ENCODE measurements at regions not wholly inside any gene's neighbourhood (a gene's known extent, or its start where the extent isn't known, plus 50 kb on each side); places are given as distances from the start of the nearest gene placed in this dataset.

- H3K4me3 ChIP-seq (replicated peaks in 1 of 2; ENCODE audit: low read depth in 2 of 2, low read length in 2 of 2) = no peak overlapping the region
- TF ChIP-seq CTCF (IDR thresholded peaks at IDR 0.05; ENCODE audit: low read depth, low read length) = no peak
- no peak for DNase-seq (ENCODE audit: low read depth in 2 of 2)
Observed at GRCh38 chr4:162732876-162733275, 433.8 kb downstream of the NAF1 start.

- no peak for TF ChIP-seq CTCF (IDR thresholded peaks at IDR 0.05; ENCODE audit: low read depth, low read length)
- no peak overlapping the region for H3K4me3 ChIP-seq (replicated peaks in 1 of 2; ENCODE audit: low read depth in 2 of 2, low read length in 2 of 2)
- DNase-seq (ENCODE audit: low read depth in 2 of 2) = no peak
Observed at GRCh38 chr4:162727766-162728165, 438.9 kb downstream of the NAF1 start.

GRCh38 chr4:162727232-162727631 lies 439.5 kb downstream of the NAF1 start:
- no peak overlapping the region for H3K4me3 ChIP-seq (replicated peaks in 1 of 2; ENCODE audit: low read depth in 2 of 2, low read length in 2 of 2)
- no peak for TF ChIP-seq CTCF (IDR thresholded peaks at IDR 0.05; ENCODE audit: low read depth, low read length)
- DNase-seq (ENCODE audit: low read depth in 2 of 2) = no peak

- no peak for TF ChIP-seq CTCF (IDR thresholded peaks at IDR 0.05; ENCODE audit: low read depth, low read length)
- no peak for DNase-seq (ENCODE audit: low read depth in 2 of 2)
- no peak overlapping the region for H3K4me3 ChIP-seq (replicated peaks in 1 of 2; ENCODE audit: low read depth in 2 of 2, low read length in 2 of 2)
Observed at GRCh38 chr4:162715401-162715800, 451.3 kb downstream of the NAF1 start.

GRCh38 chr4:162707962-162708361 lies 458.7 kb downstream of the NAF1 start:
- no peak for TF ChIP-seq CTCF (IDR thresholded peaks at IDR 0.05; ENCODE audit: low read depth, low read length)
- no peak overlapping the region for H3K4me3 ChIP-seq (replicated peaks in 1 of 2; ENCODE audit: low read depth in 2 of 2, low read length in 2 of 2)
- no peak for DNase-seq (ENCODE audit: low read depth in 2 of 2)

GRCh38 chr4:162706632-162707031 lies 460.1 kb downstream of the NAF1 start:
- no peak for DNase-seq (ENCODE audit: low read depth in 2 of 2)
- no peak for TF ChIP-seq CTCF (IDR thresholded peaks at IDR 0.05; ENCODE audit: low read depth, low read length)
- H3K4me3 ChIP-seq (replicated peaks in 1 of 2; ENCODE audit: low read depth in 2 of 2, low read length in 2 of 2) = no peak overlapping the region

GRCh38 chr4:162706051-162706450 lies 460.6 kb downstream of the NAF1 start:
- no peak overlapping the region for H3K4me3 ChIP-seq (replicated peaks in 1 of 2; ENCODE audit: low read depth in 2 of 2, low read length in 2 of 2)
- TF ChIP-seq CTCF (IDR thresholded peaks at IDR 0.05; ENCODE audit: low read depth, low read length) = no peak
- no peak for DNase-seq (ENCODE audit: low read depth in 2 of 2)
